ENCODE measurements at regions not wholly inside any gene's neighbourhood (a gene's known extent, or its start where the extent isn't known, plus 50 kb on each side); places are given as distances from the start of the nearest gene placed in this dataset.
"Not testable (repeated sequence)": the region's sequence is repeated elsewhere in the genome, so short reads cannot be mapped to it uniquely, and the experiment has no call there.

GRCh38 chr15:70373439-70373838 is 275.7 kb upstream of the TLE3 start:
- TF ChIP-seq CTCF (IDR thresholded peaks at IDR 0.05; ENCODE audit: low read depth, low read length, poor library complexity, severe bottlenecking); EZH2phosphoT487 (IDR thresholded peaks at IDR 0.05; ENCODE audit: borderline replicate concordance, low read length): not testable (repeated sequence)
